Right lobe of liver (tissue), 6 donors: ENCODE measurements at regions not wholly inside any gene's neighbourhood (a gene's known extent, or its start where the extent isn't known, plus 50 kb on each side); places are given as distances from the start of the nearest gene placed in this dataset.

Source experiments
- ATAC-seq, 4 donors: fragments of 200-7000 bp; cut with Tn5 transposase; one replicate each; pipeline ENCODE4 v1.9.1; 2020; ENCODE audit warnings: mild to moderate bottlenecking in 4 of 4, moderate library complexity in 4 of 4
- DNase-seq, 3 donors: peaks; one replicate each; pipeline ENCODE4 v3.0.0-alpha.2; 2020
- H3K27ac ChIP-seq, 3 donors: fragments of 200-600 bp; one replicate each; pipeline ENCODE4 v1.8.0; 2022
- H3K27me3 ChIP-seq, 2 donors: fragments of 200-600 bp; one replicate each; pipeline ENCODE4 v1.8.0; 2022
- H3K36me3 ChIP-seq, 4 donors: fragments of 200-600 bp; sonication (generic) in 1 of 4; one replicate each; pipeline versions ENCODE4 v1.5.1 to v1.8.0; 2017 to 2022; ENCODE audit warnings: control low read depth in 1 of 4
- H3K4me1 ChIP-seq, 4 donors: fragments of 200-600 bp; sonication (generic) in 1 of 4; one replicate each; pipeline versions ENCODE4 v1.5.1 to v1.8.0; 2017 to 2022; ENCODE audit warnings: control low read depth in 1 of 4
- H3K4me3 ChIP-seq, 3 donors: fragments of 200-600 bp; one replicate each; pipeline ENCODE4 v1.8.0; 2022
- H3K9me3 ChIP-seq, 4 donors: fragments of 200-600 bp; sonication (generic) in 1 of 4; one replicate each; pipeline versions ENCODE4 v1.5.1 to v1.8.0; 2017 to 2022; ENCODE audit warnings: control low read depth in 1 of 4
- POLR2A ChIP-seq: fragments of 450-650 bp; IDR thresholded peaks from one replicate; pipeline ENCODE4 v1.6.1; 2017; ENCODE audit warnings: antibody characterized with exemption, mild to moderate bottlenecking
- WGBS: methylation state at CpG from one replicate; pipeline ENCODE4 v1.1.6; 2018; ENCODE audit warnings: low coverage, low lambda C conversion rate; ENCODE audit not compliant: insufficient coverage; ENCODE audit errors: missing lambda C conversion rate; 5-methylcytosine and 5-hydroxymethylcytosine counted together
- intact Hi-C, 2 donors: fragments of 100-400 bp; cut with DNase I; formaldehyde crosslinking; loops; one replicate each; pipeline versions ENCODE4 v1.11.2 to v1.14.1; 2022
- TF ChIP-seq, protein P1 (sequence below), 4 donors: fragments of 200-600 bp in 3 of 4; fragments of 450-650 bp in 1 of 4; IDR thresholded peaks; one replicate each; pipeline versions ENCODE4 v1.5.1 to v1.8.0; 2016 to 2022; ENCODE audit warnings: antibody characterized with exemption in 4 of 4, mild to moderate bottlenecking in 2 of 4
- donor health status: DM: no; HTN: yes; CAD: no.
- donor health status: DM: no; HTN: no; CAD: no.
- donor health status: DM: no; HTN: no; CAD: no.
- donor health status: DM: no; HTN: yes; CAD: no.
- donor health status: DM: no; HTN: yes; CAD: no.

DNA sequence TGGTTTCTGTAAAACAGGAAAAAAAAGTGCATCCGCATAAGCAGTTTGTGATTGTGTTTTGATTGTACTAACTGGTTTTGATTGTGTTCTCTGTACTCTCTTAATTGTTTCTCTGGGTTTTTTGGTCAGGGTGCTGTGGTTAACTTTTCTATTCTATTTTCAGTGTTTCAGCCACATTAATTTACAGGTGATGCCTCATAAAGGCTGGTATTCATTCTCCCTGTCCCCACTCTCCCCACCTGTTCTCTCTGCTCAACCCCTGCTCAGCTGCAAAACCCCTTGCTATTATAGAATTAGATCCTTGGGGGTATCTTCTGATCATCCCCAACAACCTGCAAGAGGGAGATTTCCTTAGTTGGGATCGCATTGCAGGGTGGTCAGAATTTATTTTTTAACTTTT lies 285.4 kb upstream of the AZI2 start:
- H3K27ac ChIP-seq: no peak overlapping the region
- no peak overlapping the region for H3K4me3 ChIP-seq
- WGBS: 82% methylated on average over 2 of the region's 2 CpGs
- H3K36me3 ChIP-seq: no peaks in the 10 kb centered on the region
- TF ChIP-seq, protein P1, sequence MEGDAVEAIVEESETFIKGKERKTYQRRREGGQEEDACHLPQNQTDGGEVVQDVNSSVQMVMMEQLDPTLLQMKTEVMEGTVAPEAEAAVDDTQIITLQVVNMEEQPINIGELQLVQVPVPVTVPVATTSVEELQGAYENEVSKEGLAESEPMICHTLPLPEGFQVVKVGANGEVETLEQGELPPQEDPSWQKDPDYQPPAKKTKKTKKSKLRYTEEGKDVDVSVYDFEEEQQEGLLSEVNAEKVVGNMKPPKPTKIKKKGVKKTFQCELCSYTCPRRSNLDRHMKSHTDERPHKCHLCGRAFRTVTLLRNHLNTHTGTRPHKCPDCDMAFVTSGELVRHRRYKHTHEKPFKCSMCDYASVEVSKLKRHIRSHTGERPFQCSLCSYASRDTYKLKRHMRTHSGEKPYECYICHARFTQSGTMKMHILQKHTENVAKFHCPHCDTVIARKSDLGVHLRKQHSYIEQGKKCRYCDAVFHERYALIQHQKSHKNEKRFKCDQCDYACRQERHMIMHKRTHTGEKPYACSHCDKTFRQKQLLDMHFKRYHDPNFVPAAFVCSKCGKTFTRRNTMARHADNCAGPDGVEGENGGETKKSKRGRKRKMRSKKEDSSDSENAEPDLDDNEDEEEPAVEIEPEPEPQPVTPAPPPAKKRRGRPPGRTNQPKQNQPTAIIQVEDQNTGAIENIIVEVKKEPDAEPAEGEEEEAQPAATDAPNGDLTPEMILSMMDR (IDR thresholded peaks at IDR 0.05): no peak
- TF ChIP-seq POLR2A: no peak
- no peaks in the 10 kb centered on the region for H3K27me3 ChIP-seq
- ATAC-seq (no peak), DNase-seq (no peak)
- intact Hi-C loops: no loop called here
- no peaks in the 10 kb centered on the region for H3K4me1 ChIP-seq
- no peaks in the 10 kb centered on the region for H3K9me3 ChIP-seq

DNA sequence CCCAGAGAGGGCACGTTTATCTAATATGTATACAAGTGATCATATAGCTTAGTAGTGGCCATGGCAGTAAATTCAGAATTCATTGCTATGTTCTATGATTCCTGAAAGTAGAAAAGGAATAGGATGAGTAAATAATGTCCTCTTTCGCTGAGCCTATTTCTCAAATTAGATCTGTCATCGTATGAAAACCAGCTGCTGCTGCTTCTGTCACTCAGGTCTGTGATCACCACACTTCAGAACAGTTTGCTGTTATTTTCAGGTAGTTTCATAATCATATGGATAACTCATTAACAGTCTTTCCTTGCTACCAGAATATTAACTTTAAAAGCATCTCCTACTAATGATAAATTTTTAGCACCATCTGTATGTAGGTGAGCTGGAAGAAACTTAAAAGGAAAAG lies 289.1 kb upstream of the AZI2 start:
- Histone ChIP-seq H3K4me3 (no peak overlapping the region), H3K9me3 (no peaks in the 10 kb centered on the region), H3K4me1 (no peaks in the 10 kb centered on the region), H3K27ac (no peak overlapping the region), H3K36me3 (no peaks in the 10 kb centered on the region), H3K27me3 (no peaks in the 10 kb centered on the region)
- no peak for TF ChIP-seq POLR2A
- TF ChIP-seq, protein P1 (IDR thresholded peaks at IDR 0.05): no peak
- intact Hi-C loops: no loop called here
- ATAC-seq: no peak
- 54% methylated on average over 3 of the region's 3 CpGs for WGBS
- DNase-seq: no peak

DNA sequence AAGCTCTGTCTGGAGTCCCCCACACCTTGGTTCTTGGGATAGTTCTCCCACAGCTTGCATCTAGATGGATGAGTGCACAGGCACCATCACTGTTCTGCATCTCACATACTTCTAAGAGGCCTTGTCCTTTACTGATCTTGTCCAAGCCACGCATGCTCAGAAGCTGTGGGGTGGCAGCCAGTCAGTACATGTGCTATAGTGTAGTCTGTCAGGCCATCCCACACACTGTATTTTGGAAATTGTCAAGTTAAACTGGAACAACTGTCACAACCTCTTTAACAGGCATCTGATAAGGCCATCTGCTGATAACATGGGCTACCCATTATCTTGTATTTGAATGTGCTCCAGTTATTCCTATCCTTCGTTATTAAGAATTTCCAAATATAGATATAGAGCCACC lies 296.5 kb upstream of the AZI2 start:
- H3K4me3 ChIP-seq: no peak overlapping the region
- no peaks in the 10 kb centered on the region for H3K9me3 ChIP-seq
- ATAC-seq (no peak), DNase-seq (no peak)
- H3K4me1 ChIP-seq: no peaks in the 10 kb centered on the region
- no peaks in the 10 kb centered on the region for H3K27me3 ChIP-seq
- TF ChIP-seq, protein P1 (IDR thresholded peaks at IDR 0.05): no peak
- no peaks in the 10 kb centered on the region for H3K36me3 ChIP-seq
- no peak overlapping the region for H3K27ac ChIP-seq
- 56% methylated on average over 1 of the region's 2 CpGs for WGBS
- intact Hi-C loops: no loop called here

DNA sequence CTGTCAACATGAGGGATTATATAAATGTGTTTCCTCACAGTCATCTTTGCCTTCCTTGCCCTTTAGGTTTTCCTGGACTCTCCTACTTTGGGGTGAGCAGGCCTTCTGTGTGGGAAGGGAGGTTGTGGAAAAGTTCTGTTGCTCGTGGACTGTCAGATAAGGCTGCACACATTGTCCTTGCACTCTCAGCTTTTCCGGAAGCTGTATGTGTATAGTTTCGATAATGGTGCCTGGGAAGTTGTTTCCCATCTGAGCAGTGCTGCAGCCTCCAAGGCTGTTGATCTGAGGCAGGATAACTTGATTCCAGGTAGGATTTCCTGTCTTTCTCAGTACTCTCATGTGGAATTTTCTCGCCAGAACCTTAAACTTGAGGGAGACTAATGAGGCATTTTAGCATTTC lies 297.8 kb upstream of the AZI2 start:
- Histone ChIP-seq H3K27me3 (no peaks in the 10 kb centered on the region), H3K27ac (no peak overlapping the region), H3K9me3 (no peaks in the 10 kb centered on the region), H3K4me3 (no peak overlapping the region), H3K36me3 (no peaks in the 10 kb centered on the region), H3K4me1 (no peaks in the 10 kb centered on the region)
- ATAC-seq (no peak), DNase-seq (no peak)
- 80% methylated on average over 4 of the region's 4 CpGs for WGBS
- TF ChIP-seq, protein P1 (IDR thresholded peaks at IDR 0.05): no peak
- no peak for TF ChIP-seq POLR2A
- intact Hi-C loops: no loop called here

DNA sequence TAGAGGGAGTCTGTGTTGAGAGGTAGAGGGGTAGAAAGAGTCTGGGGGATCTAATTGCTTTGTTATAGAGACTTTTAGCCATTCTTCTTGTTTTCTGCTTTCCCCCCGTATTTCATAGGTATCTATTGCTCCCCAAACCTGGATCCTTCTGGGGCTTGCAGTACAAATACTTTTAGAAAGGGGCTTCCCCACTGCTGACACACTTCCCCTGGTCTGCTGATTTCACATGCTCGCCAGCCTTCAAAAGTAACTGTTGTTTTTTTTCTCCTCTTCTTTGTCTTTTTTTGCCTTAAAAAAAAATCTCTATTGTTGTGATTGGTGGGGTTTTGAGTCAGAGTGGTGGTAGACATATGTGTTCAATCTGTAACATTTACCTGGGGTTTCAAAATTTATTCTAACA lies 300.6 kb upstream of the AZI2 start:
- ATAC-seq (no peak), DNase-seq (no peak)
- no peaks in the 10 kb centered on the region for H3K9me3 ChIP-seq
- H3K27me3 ChIP-seq: no peaks in the 10 kb centered on the region
- no peaks in the 10 kb centered on the region for H3K36me3 ChIP-seq
- H3K4me1 ChIP-seq: no peaks in the 10 kb centered on the region
- H3K27ac ChIP-seq: no peak overlapping the region
- TF ChIP-seq, protein P1 (IDR thresholded peaks at IDR 0.05): no peak
- TF ChIP-seq POLR2A: no peak
- WGBS: 71% methylated on average over 1 of the region's 2 CpGs
- no peak overlapping the region for H3K4me3 ChIP-seq
- intact Hi-C loops: no loop called here
